PC-9 (cell line): ENCODE measurements at regions not wholly inside any gene's neighbourhood (a gene's known extent, or its start where the extent isn't known, plus 50 kb on each side); places are given as distances from the start of the nearest gene placed in this dataset.

Experiments used
- EZH2 ChIP-seq: fragments of 200-600 bp; sonication (generic); IDR thresholded peaks from 2 replicates; pipeline ENCODE4 v1.8.0; 2017; ENCODE audit warnings: antibody characterized with exemption, low read depth
- TF ChIP-seq, protein P1 (sequence below): fragments of 200-600 bp; sonication (generic); conservative IDR thresholded peaks from 2 replicates; pipeline ENCODE4 v1.6.1; 2017; ENCODE audit warnings: mixed run types, antibody characterized with exemption, mild to moderate bottlenecking, moderate library complexity

DNA sequence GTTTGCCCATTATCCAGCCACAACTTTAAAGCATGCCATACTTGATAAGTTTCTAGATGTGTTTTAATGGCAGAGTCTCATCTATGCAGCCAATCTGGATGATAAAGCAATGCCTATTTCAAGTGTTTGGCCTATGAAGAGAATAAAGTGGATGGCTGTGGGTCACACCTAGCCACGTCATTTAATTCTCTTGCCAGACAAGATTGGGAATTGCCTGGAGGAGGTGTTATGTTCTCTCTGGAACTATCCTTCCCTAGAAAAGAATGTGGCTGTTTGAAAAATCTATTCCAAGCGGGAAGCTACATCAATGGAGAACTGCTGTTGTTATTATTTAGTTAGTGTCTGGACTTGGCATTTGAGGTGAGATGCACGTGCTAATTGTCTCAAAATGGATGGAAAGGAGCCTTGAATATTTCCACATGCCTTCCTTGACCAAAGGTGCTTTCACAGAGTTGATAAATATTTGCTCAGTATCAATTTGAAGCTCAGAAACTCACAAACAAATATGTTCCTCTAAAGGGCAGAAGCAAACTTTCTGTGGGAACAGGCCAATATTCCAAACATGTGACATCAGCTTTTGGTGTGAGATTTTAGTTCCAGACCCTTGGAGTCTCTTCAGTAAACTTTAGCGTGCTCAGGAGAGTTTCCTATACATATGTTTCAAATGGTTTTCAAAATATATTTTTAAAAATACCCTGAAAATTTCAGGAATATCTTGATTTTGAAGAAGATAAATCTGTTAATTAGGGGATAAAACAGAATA is 510.6 kb upstream of the SGO1 start:
- TF ChIP-seq, protein P1, sequence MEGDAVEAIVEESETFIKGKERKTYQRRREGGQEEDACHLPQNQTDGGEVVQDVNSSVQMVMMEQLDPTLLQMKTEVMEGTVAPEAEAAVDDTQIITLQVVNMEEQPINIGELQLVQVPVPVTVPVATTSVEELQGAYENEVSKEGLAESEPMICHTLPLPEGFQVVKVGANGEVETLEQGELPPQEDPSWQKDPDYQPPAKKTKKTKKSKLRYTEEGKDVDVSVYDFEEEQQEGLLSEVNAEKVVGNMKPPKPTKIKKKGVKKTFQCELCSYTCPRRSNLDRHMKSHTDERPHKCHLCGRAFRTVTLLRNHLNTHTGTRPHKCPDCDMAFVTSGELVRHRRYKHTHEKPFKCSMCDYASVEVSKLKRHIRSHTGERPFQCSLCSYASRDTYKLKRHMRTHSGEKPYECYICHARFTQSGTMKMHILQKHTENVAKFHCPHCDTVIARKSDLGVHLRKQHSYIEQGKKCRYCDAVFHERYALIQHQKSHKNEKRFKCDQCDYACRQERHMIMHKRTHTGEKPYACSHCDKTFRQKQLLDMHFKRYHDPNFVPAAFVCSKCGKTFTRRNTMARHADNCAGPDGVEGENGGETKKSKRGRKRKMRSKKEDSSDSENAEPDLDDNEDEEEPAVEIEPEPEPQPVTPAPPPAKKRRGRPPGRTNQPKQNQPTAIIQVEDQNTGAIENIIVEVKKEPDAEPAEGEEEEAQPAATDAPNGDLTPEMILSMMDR: no peak
- TF ChIP-seq EZH2: no peak
